Activated naive CD4-positive, alpha-beta T cell treated with anti-CD3 and anti-CD28 coated beads, Interleukin-2, amount 10 ng/mL, durations not matched to agents 7 days and 5 days (primary cell): ENCODE measurements at regions not wholly inside any gene's neighbourhood (a gene's known extent, or its start where the extent isn't known, plus 50 kb on each side); places are given as distances from the start of the nearest gene placed in this dataset.
"Not testable (repeated sequence)": the region's sequence is repeated elsewhere in the genome, so short reads cannot be mapped to it uniquely, and the experiment has no call there.

ENCODE experiments used
- CTCF ChIA-PET: fragments of 350-600 bp; sonication (Branson Sonifier 250); formaldehyde crosslinking; loops from one replicate; lab custom pipeline; 2021; ENCODE audit warnings: antibody characterized with exemption; lab: Charles Lee
- DNase-seq: peaks from one replicate; pipeline ENCODE4 v3.0.0-alpha.2; 2020
- H3K27ac Mint-ChIP-seq: one replicate; pipeline ENCODE4 v1.8.0; 2021; ENCODE audit warnings: mild to moderate bottlenecking, moderate library complexity, mixed read lengths
- H3K27me3 Mint-ChIP-seq: one replicate; pipeline ENCODE4 v1.8.0; 2021; ENCODE audit warnings: mild to moderate bottlenecking, mixed read lengths
- H3K36me3 Mint-ChIP-seq: one replicate; pipeline ENCODE4 v1.8.0; 2021; ENCODE audit warnings: mixed read lengths
- H3K4me1 Mint-ChIP-seq: one replicate; pipeline ENCODE4 v1.8.0; 2021; ENCODE audit warnings: mixed read lengths
- H3K4me3 Mint-ChIP-seq: one replicate; pipeline ENCODE4 v1.8.0; 2021; ENCODE audit warnings: mild to moderate bottlenecking, moderate library complexity, mixed read lengths
- H3K9me3 Mint-ChIP-seq: one replicate; pipeline ENCODE4 v1.8.0; 2021; ENCODE audit warnings: mixed read lengths

DNA sequence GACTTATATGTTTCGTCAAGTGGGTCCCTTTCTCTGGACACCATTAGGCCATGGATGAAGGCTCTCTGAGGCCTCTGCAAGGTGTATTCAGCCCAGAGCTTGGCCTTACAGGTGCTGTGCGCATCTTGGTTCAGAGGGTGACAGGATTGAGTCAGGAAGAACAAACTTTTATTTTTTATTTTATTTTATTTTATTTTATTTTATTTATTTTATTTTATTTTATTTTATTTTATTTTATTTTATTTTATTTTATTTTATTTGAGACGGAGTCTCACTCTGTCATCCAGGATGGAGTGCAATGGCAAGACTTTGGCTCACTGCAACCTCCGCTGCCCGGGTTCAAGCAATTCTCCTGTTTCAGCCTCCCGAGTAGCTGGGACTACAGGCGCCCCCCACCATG is 370.4 kb upstream of the CLNK start:
- H3K36me3 Mint-ChIP-seq, H3K27me3 Mint-ChIP-seq, DNase-seq, H3K4me1 Mint-ChIP-seq, H3K4me3 Mint-ChIP-seq, CTCF ChIA-PET, H3K27ac Mint-ChIP-seq, H3K9me3 Mint-ChIP-seq: not testable (repeated sequence)

DNA sequence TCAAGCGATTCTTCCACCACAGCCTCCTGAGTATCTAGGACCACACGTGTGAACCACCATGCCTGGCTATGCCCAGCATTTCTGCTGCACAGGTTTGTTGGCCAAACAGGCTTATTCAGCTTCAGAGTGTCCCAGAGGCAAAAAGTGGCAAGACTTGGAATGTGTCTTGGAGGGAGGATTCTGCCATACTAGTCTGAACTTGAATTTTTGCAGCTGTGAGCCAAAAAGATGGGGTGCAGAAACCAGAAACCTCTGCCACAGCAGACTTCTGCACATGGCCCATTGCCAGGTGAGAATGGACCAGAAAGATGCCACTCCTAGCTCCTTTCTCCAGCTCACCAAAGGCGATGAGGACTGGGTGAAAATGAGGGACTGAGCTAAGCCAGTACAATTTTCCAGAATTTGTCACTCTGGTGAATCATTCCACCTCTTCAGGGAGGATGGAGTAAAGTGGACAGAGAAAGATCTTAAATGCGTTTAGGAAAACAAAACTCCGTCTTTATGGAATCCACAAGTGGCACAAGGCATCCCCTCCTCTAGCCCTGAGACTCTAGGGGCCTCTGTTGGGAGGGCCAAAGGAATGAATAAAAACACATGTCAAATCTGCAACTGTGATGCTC is 369.1 kb upstream of the CLNK start:
- H3K9me3 Mint-ChIP-seq = no peaks in the 10 kb centered on the region
- DNase-seq = no peak
- H3K27ac Mint-ChIP-seq = no peak overlapping the region
- H3K36me3 Mint-ChIP-seq = no peaks in the 10 kb centered on the region
- CTCF ChIA-PET = no interaction called here
- H3K27me3 Mint-ChIP-seq = no peaks in the 10 kb centered on the region
- H3K4me1 Mint-ChIP-seq = no peaks in the 10 kb centered on the region
- H3K4me3 Mint-ChIP-seq = no peak overlapping the region

DNA sequence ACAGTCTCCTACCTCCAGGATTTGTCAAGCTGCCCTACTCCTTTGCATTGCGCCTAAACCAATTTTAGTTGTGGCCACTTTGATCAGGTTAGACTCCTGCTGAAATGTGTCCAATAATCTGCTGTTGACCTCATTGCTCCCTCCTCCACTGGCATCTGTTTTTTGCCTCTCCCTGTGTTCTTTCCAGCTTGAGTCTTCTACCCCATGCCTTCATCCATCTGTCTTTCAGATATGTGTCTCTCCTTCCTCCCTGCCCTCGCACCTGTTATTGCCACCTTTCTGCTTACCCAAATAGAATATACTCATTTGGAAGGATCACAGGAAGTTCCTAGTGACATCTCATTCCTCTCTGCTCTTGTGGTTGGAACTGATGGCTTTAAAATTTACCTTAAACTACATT is 366.6 kb upstream of the CLNK start:
- H3K4me3 Mint-ChIP-seq = no peak overlapping the region
- H3K4me1 Mint-ChIP-seq = no peaks in the 10 kb centered on the region
- H3K36me3 Mint-ChIP-seq = no peaks in the 10 kb centered on the region
- no peak for DNase-seq
- no peaks in the 10 kb centered on the region for H3K9me3 Mint-ChIP-seq
- no peaks in the 10 kb centered on the region for H3K27me3 Mint-ChIP-seq
- CTCF ChIA-PET = no interaction called here
- H3K27ac Mint-ChIP-seq = no peak overlapping the region

DNA sequence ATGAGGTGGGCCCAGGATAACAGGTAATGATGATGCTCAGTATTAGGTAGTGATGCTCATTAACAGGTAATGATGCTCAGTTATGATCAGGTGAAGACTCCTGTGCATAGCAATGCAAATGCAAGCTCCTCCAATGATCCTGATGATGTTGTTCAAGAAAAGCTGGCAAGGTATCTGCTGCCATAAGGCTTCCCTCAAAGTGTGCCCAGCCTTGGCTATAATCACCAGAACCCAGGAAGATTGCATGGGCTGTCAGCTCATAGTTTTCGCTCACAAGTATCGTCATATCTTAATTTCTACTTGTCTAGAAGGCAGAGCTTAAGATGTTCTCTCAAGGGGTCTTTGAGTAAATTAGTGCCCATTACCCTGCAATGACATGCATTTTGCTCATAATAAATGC is 366.2 kb upstream of the CLNK start:
- no peak for DNase-seq
- no peaks in the 10 kb centered on the region for H3K9me3 Mint-ChIP-seq
- H3K27me3 Mint-ChIP-seq = no peaks in the 10 kb centered on the region
- no peaks in the 10 kb centered on the region for H3K4me1 Mint-ChIP-seq
- CTCF ChIA-PET = no interaction called here
- no peak overlapping the region for H3K27ac Mint-ChIP-seq
- no peaks in the 10 kb centered on the region for H3K36me3 Mint-ChIP-seq
- H3K4me3 Mint-ChIP-seq = no peak overlapping the region

DNA sequence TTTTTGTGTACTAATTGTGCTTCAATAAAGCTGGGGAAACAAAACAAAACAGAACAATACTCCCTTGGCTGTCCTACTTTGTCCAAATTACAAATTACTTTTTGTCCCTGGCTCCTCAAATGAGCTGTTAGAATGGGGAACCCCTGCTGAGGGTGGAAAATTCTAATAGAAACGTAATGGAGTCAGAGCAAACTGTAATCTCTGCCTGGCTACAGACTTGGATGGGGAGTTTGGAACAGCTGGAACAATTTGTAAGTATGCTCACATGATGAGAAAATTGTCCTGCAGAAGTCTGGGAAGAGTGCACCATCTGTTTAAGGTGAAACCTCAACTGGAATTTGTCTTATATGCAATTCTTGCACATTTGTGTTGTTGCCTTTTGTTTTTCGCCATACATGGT is 364.4 kb upstream of the CLNK start:
- no peaks in the 10 kb centered on the region for H3K9me3 Mint-ChIP-seq
- no peak for DNase-seq
- no peak overlapping the region for H3K27ac Mint-ChIP-seq
- H3K36me3 Mint-ChIP-seq = no peaks in the 10 kb centered on the region
- no peaks in the 10 kb centered on the region for H3K4me1 Mint-ChIP-seq
- no peak overlapping the region for H3K4me3 Mint-ChIP-seq
- CTCF ChIA-PET = no interaction called here
- no peaks in the 10 kb centered on the region for H3K27me3 Mint-ChIP-seq

DNA sequence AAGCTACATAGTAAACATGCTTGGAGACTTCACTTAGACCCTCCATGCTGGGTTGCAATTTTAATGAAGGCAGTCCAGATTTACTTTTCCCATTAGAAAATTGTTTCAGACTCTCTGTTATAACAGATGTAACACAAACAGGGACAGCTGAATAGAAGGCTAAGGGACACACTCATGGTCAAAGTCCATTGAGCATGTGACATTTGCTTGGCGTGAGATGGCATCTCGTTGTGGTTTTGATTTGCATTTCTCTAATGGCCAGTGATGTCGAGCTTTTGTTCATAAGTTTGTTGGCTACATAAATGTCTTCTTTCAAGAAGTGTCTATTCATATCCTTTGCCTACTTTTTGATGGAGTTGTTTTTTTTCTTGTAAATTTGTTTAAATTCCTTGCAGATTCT is 358.2 kb upstream of the CLNK start:
- Mint-ChIP-seq H3K36me3 (no peaks in the 10 kb centered on the region), H3K27ac (no peak overlapping the region), H3K9me3 (no peaks in the 10 kb centered on the region), H3K4me3 (no peak overlapping the region), H3K27me3 (no peaks in the 10 kb centered on the region), H3K4me1 (no peaks in the 10 kb centered on the region)
- CTCF ChIA-PET = no interaction called here
- DNase-seq = no peak

DNA sequence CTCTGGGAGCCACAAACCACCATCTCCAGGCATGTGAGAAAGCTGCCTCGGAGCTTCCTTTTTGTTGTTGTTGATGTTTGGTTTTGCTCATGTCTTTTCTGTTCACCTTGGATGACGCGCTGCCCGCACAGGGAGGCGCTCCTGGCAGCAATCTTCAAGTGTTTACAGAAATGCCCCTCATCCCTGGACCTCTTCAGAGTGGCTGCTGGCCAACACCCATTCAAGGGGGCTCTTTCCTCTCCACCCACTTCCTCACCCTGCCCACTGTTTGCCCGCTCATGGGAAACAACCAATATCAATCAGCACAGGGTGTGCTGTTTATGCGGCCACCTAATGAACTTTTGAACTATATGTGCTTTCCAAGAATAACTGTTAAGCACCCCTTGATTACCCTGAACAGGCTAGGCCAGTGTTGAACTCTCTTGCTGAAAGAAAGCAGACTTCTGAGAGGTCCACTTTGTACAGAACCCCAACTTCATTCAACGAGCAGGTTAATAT is 355.1 kb upstream of the CLNK start:
- Mint-ChIP-seq H3K4me3 (no peak overlapping the region), H3K36me3 (no peaks in the 10 kb centered on the region), H3K27me3 (no peaks in the 10 kb centered on the region), H3K27ac (no peak overlapping the region), H3K9me3 (no peaks in the 10 kb centered on the region), H3K4me1 (no peaks in the 10 kb centered on the region)
- DNase-seq = no peak
- CTCF ChIA-PET = no interaction called here

DNA sequence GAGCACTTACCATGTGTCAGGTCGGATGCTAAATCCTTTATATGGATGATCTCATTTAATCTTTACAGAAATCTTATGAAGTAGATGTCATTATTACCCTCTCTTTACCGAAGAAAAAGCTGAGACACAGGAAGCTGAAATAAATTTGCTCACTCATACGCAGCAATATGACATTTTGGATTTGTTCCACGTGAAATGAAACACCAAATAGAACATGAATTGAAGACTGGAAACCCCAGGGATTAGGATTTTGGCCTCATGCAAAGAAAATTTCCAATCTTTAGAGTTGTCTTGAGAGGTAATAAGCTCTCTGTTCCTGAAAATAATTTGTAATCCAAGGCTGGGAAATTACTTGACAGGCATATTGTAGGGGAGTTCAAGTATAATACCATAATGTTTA is 354.4 kb upstream of the CLNK start:
- Mint-ChIP-seq H3K27ac (no peak overlapping the region), H3K4me1 (no peaks in the 10 kb centered on the region), H3K36me3 (no peaks in the 10 kb centered on the region), H3K4me3 (no peak overlapping the region), H3K9me3 (no peaks in the 10 kb centered on the region), H3K27me3 (no peaks in the 10 kb centered on the region)
- CTCF ChIA-PET = no interaction called here
- DNase-seq = no peak

DNA sequence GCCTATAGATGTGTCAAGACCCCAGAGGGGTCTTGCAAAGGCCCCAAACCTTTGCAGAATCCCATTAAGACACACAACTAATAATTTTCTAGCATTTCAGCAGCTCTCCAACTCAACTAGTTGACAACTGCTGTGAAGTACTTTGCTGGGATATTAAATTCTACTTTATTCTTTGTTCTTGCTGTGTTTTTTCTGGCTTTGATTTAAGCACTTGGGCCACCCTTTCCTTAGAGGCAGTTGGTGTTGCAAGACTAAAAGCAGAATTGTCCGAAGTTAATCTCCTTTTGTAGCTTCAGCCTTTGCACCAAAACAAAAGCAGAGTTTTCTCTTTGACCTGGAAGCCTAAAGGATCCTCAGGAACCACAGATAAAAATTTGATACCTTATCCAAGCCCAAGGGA is 353.1 kb upstream of the CLNK start:
- DNase-seq = no peak
- H3K27me3 Mint-ChIP-seq = no peaks in the 10 kb centered on the region

DNA sequence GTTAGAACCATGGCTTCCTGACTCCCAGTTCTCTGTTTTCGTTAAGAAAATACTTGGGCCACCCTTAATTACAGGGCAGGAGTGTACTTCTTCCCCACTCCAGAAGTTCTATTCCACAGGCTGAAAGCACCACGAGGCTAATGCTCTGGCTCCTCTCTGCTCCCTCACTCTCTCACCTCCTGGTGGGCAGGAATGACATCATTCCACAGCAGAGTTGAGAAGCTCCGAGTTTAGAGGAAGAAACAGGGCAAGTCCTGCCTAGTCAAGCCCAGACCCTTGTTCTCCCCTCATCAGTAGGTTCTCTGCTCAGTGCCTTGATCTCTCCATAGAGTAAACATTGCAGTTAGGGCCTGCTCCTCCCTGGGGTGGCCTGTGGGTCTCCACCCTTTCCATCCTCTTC is 343.8 kb upstream of the CLNK start:
- Mint-ChIP-seq H3K27me3 (no peaks in the 10 kb centered on the region), H3K4me1 (no peaks in the 10 kb centered on the region), H3K27ac (no peak overlapping the region), H3K36me3 (no peaks in the 10 kb centered on the region), H3K4me3 (no peak overlapping the region), H3K9me3 (no peaks in the 10 kb centered on the region)
- no peak for DNase-seq
- CTCF ChIA-PET = no interaction called here

More for the DNA sequence above, 353.1 kb upstream of the CLNK start:
- H3K4me3 Mint-ChIP-seq = no peak overlapping the region
- H3K36me3 Mint-ChIP-seq = no peaks in the 10 kb centered on the region
- no peak overlapping the region for H3K27ac Mint-ChIP-seq
- no peaks in the 10 kb centered on the region for H3K9me3 Mint-ChIP-seq
- CTCF ChIA-PET = no interaction called here
- no peaks in the 10 kb centered on the region for H3K4me1 Mint-ChIP-seq

DNA sequence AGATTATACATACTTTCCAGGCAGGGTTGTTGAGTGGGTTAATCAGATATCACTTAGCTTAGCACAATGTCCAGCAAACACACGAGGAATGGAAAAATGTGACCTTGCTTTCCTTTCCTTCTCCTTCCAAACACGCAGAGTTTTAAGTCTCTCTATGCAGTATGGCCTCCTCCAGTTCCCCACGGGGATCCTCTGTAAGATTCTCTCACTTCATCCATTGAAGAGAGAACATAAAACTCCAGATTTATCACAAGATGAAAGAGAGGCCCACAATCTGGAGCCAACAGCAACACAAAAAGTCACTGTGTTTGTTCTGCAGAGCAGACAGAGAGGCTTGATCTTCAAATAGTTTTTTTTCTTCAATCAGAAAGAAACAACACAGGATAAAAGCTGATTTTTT is 336.8 kb upstream of the CLNK start:
- H3K27ac Mint-ChIP-seq = no peak overlapping the region
- no peaks in the 10 kb centered on the region for H3K9me3 Mint-ChIP-seq
- H3K4me3 Mint-ChIP-seq = no peak overlapping the region
- DNase-seq = no peak
- CTCF ChIA-PET = no interaction called here
- no peaks in the 10 kb centered on the region for H3K36me3 Mint-ChIP-seq
- H3K4me1 Mint-ChIP-seq = no peaks in the 10 kb centered on the region
- no peaks in the 10 kb centered on the region for H3K27me3 Mint-ChIP-seq

DNA sequence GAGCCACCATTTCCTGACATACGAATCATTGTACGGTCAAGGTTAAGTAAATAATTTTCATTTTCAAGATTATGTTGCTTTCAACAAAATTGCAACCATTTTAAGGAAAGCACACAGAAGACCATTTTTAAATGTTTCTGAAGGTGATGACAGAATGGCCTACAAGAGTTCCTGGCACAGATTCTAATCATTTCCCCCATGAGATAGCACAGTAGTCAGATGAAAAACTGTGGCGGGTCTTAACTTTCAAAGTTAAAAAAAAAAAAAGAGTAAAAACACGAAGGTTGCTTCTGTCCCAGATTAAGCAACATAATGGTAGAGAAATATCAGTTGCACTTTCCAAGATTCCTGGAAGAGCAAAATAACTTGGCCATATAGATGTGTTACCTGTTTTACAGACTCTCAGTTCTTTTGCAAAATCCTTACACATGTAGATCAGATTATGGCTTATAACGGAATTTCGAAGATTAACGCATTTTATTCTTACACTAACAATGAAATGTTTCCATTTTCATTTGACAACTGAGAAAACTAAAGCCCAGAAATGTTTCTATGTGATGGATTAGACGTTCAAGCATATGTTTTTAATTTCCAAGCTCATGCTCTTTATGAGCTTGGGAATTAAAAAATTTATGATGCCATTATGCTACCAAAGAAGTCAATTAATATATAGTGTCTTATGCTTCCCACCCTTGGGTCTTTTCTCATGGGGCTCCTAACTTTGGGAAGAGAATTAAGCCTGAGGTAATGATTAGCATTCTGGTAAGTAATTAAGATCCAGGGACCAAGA is 335.1 kb upstream of the CLNK start:
- DNase-seq = no peak
- CTCF ChIA-PET = no interaction called here
- H3K36me3 Mint-ChIP-seq = no peaks in the 10 kb centered on the region

DNA sequence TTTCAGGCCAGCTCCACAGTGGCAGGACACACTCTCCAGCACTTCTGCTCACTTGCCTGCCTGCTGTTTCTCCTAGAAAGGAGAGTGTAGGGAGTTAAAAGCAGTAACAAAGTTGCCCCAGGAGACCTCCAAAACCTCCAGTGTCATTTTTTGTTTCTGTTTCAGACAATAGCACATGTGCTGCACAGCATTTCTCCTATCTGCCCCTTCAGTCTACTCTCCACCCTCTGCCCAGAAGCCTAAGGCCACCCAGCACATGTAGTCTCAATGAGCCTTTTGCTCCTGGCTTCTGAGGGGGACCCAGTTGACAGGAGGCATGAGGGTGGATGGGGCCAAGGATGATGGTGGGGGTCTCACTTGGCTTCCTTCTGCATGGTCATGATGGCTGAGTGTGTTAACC is 329.6 kb upstream of the CLNK start:
- H3K9me3 Mint-ChIP-seq = no peaks in the 10 kb centered on the region
- H3K27ac Mint-ChIP-seq = no peak overlapping the region
- H3K4me1 Mint-ChIP-seq = no peaks in the 10 kb centered on the region
- H3K4me3 Mint-ChIP-seq = no peak overlapping the region
- H3K27me3 Mint-ChIP-seq = no peaks in the 10 kb centered on the region
- no peaks in the 10 kb centered on the region for H3K36me3 Mint-ChIP-seq
- CTCF ChIA-PET = no interaction called here
- no peak for DNase-seq

More for the DNA sequence above, 335.1 kb upstream of the CLNK start:
- Mint-ChIP-seq H3K27ac (no peak overlapping the region), H3K4me1 (no peaks in the 10 kb centered on the region), H3K27me3 (no peaks in the 10 kb centered on the region), H3K4me3 (no peak overlapping the region), H3K9me3 (no peaks in the 10 kb centered on the region)

DNA sequence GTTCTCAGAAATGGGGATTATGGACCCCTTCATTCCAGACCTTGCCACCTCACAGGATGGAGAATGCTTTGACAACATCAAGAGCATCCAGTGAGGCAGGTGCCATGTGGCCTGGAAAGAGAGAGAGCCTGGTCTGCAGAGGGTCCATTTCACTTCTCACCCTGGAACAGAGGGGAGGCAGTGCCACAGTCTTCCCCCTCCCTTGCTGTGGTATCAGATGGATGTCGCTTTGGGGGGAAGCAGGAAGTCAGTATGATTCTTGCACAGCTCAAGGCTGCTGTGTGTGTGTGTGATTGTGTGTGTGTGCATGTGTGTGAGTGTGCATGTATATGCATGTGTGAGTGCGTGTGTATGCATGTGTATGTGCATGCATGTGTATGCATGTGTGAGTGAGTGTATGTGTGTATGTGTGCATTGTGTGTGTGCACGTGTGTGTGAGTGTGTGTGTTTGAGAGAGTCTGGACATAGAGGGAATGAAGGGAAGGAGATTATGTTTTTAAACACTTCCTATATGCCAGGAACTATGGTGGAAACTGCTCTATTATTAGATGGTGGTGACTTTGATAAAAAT is 328.6 kb upstream of the CLNK start:
- no peak overlapping the region for H3K4me3 Mint-ChIP-seq
- no peaks in the 10 kb centered on the region for H3K4me1 Mint-ChIP-seq
- no peak overlapping the region for H3K27ac Mint-ChIP-seq
- no peaks in the 10 kb centered on the region for H3K27me3 Mint-ChIP-seq
- H3K36me3 Mint-ChIP-seq = no peaks in the 10 kb centered on the region
- CTCF ChIA-PET = no interaction called here
- no peaks in the 10 kb centered on the region for H3K9me3 Mint-ChIP-seq
- no peak for DNase-seq

DNA sequence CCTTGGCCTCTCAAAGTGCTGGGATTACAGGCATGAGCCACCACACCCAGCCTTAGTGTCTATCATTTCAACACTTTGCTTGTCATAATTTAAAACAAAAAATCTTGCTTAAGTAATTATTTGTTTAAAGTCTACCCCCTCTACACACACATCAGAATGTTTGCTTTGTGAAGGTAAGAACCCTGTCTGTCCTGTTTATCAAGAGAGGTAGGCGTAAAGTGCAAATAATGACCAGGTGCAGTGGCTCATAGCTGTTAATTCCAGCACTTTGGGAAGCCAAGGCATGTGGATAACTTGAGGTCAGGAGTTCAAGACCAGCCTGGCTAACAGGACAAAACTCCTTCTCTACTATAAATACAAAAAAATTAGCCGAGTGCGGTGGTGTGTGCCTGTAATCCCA is 326.7 kb upstream of the CLNK start:
- H3K36me3 Mint-ChIP-seq = no peaks in the 10 kb centered on the region
- no peak overlapping the region for H3K27ac Mint-ChIP-seq
- no peak overlapping the region for H3K4me3 Mint-ChIP-seq
- H3K9me3 Mint-ChIP-seq = peaks cover 2% of the 10 kb centered on the region
- no peak for DNase-seq
- H3K27me3 Mint-ChIP-seq = no peaks in the 10 kb centered on the region
- CTCF ChIA-PET = no interaction called here
- no peaks in the 10 kb centered on the region for H3K4me1 Mint-ChIP-seq
